Kidney capillary endothelial cell (primary cell): ENCODE measurements at regions not wholly inside any gene's neighbourhood (a gene's known extent, or its start where the extent isn't known, plus 50 kb on each side); places are given as distances from the start of the nearest gene placed in this dataset.

Source experiments
- DNase-seq: peaks from one replicate; pipeline ENCODE4 v3.0.0-alpha.2; 2018; ENCODE audit warnings: low spot score

GRCh38 chr12:73352826-73353225 lies 1080.7 kb downstream of the TRHDE start:
- no peak for DNase-seq

DNA sequence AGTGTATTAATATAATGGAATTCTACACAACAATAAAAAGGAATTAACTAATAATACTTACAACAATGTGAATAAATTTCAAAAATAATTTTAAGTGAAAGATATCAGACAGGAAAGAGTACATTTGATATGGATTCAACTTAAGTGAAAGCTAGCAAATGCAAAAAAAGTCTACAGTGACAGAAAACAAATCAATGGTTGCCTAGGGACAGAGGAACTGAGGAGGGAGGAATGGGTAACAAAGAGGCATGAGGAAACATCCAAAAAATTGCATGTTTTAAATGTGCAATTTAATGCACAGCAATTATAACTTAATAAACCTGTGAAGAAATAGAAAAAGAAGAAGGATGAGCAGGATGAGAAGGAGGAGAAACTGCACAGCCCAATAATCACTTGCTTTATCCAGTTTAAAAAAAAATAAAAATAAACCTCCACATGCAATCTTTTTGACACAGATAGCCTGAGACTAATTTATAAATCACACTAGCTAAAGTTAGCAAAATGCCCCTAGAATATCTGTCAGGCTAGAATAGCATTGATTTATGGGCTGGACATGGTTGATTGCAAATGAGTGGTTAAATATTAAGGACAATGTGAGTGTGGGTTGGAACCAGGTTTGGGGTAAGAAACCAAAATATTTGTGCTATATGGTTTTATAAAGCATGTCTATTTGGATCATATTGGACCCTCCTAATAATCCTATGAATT lies 1089.1 kb downstream of the TRHDE start:
- no peak for DNase-seq

DNA sequence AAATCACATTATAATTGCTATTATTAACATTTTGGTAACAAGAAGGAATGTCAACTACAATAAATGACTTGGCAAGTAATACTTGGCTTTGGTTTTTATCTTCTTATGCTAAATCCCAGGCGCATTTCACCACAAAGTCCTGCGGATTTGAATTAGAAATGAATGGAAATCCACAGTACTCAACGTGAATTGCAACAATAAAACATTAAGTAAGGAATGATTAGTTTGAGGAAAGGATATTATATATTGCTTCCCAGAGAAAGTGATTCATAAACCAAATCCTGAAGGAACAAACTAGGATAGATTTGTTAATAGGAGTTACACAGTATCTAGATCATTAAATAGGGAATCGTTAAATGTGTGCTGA lies 1089.7 kb downstream of the TRHDE start:
- DNase-seq, result no peak

GRCh38 chr12:73362666-73363065 lies 1090.5 kb downstream of the TRHDE start:
- no peak for DNase-seq

DNA sequence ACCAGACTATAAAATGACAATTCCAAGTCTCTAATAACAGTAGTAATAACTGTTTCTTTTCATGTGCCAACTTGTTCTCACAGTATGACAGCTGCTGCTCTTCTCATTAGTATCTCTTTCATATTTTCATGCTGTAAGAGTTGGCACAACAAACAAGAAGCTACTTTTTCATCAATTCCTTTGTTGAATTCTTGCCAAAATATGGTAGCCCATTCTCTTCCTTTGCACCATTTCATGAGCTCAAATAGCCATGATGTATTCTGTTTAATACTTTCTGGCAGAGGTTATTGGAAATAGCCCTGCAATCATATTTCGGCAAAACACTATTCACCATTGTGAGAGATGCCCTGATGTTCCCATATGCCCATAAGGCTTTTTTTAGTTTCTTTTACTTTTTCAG lies 1100.7 kb downstream of the TRHDE start:
- no peak for DNase-seq

DNA sequence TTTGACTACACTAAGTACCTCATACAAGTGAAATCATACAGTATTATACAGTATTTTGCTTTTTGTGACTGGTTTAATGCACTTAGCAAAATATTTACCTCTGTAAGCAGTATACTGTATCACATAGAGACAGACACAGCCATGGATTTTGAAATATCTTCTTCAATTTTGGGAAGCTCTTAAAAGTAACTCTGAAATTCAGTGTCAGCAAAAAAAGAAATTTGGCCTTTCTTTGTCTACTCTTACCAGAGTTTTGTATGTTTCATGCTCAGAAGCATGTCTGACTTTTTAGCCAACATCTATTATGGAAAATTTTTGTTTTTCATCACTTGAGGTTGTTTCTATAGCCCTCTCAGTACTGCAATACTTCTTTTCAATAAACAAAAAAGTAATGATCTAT lies 1102.2 kb downstream of the TRHDE start:
- no peak for DNase-seq

GRCh38 chr12:73383584-73384222 lies 1111.5 kb downstream of the TRHDE start:
- no peak for DNase-seq

DNA sequence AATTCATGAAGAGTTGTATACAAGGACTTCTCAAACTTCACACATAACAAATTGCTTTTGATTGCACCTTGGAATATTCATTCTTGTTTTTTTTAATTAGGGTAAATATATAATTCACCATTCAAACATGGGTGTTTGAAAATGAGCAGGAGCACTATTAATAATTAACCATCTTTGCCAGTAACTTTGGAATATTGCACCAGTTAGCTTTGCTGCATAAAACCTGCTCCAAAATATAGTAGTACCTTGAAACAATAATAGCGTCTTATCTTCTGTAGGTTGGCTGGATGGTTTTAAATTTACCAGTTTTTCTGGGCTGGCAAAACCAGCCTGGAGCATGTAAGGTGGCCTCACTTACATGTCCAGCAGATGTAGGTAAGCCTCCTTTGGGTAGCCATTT lies 1112.4 kb downstream of the TRHDE start:
- DNase-seq, result no peak

GRCh38 chr12:73390261-73390660 lies 1118.1 kb downstream of the TRHDE start:
- DNase-seq, result no peak

- DNase-seq, result no peak
These were observed 1124.6 kb upstream of the ATXN7L3B start for GRCh38 chr12:73413051-73413450.

DNA sequence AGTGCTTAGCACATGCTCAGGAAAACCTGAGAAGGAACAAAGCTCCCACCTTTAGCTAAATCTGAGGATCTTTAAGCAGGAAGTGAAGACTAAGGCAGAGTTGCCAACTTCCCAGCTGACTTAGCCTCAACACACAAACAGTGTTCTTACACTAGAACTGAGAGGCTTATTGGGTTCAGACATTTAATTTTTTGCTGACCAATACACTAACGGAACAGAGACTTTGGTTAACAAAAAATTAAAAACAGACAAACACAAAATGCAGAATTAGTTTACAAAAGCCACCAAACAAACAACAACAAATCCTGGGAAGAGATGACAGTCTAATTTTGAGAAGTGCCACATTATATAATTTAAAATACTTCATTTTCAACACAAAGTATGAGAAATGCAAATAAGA lies 1123.7 kb upstream of the ATXN7L3B start:
- DNase-seq, result no peak

DNA sequence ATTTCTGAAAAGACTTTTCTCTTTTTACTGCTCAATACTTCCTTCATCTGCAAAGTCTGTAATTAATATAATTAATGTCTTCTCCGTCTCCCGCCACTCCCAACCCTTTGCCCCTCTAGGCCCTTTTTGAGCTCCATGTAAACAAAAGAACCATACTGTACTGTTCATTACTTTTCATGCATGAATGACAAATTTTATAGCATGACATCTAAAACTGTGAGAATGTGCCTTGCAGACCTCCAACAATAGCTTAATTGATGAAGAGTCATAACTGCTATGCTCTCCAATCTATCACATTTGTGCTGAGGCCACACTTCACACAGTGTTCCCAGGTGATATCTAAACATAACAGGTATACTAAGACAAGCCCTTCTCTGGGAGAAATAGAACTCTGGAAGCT lies 1122.7 kb upstream of the ATXN7L3B start:
- no peak for DNase-seq

DNA sequence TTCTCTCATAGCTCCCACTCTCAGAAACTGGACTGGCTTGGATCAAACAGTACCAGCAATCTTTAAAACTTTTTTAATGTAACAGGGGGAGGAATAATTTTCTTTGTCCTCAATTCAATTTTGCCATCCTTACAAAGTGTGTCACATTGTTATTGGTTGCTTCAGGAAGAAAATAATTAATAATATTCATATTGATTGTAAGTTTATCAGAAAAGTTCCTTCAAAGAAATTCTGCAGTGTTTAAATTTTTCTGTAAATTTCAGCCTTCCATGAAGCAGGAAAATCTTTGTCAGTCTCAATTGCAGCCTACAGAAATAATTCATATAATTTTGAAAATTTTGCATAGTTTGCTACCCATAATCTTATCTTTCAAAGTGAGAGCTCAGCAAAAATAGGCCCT lies 1119.1 kb upstream of the ATXN7L3B start:
- no peak for DNase-seq

GRCh38 chr12:73421832-73422231 lies 1115.8 kb upstream of the ATXN7L3B start:
- peak; percentile 12 for DNase-seq

- DNase-seq, result no peak
These were observed 1113.2 kb upstream of the ATXN7L3B start for GRCh38 chr12:73424484-73424883.

GRCh38 chr12:73445658-73446324 lies 1091.8 kb upstream of the ATXN7L3B start:
- no peak for DNase-seq

GRCh38 chr12:73452672-73453469 lies 1084.8 kb upstream of the ATXN7L3B start:
- no peak for DNase-seq

- DNase-seq, result no peak
These were observed 1077.4 kb upstream of the ATXN7L3B start for GRCh38 chr12:73460212-73460611.

- DNase-seq, result no peak
These were observed 1072.5 kb upstream of the ATXN7L3B start for GRCh38 chr12:73465106-73465505.

DNA sequence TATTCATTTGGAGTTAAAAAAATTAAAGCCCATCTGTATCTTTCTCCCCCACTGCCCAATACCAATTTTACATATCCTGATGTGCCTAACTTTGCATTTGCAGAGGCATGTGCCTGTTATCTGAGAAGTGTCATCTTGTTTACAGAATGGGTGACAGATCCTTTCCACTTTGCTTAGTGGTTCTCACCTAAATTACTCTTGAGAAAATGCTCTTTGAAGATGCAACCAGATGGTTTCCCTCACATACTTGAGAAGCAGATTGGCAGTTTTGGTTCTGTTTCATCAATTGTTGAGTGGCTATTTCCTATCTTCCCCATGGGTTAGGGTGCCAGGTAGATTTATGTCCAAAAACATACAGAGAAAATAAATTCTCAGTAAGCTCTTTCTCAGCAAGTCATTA lies 1051.4 kb upstream of the ATXN7L3B start:
- no peak for DNase-seq

GRCh38 chr12:73506611-73507010 lies 1031.0 kb upstream of the ATXN7L3B start:
- no peak for DNase-seq

GRCh38 chr12:73514672-73515071 lies 1023.0 kb upstream of the ATXN7L3B start:
- DNase-seq, result no peak

DNA sequence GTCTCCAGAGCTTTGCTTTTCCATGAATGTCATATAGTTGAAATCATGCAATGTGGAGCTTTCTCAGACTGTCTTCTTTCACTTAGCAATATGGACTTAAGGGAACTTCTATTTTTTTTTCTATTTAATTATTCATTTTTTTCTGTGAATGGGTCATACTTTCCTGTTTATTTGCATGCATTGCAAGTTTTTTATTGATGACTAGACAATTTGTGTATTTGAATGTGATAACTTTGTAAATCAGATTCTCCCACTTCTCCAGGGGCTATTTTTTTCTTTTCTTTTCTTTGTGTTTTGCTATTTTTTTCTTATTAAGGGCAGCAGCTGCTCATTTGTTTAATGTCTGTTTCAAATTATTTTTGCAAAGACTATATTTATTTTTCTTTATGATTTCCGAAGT lies 1019.8 kb upstream of the ATXN7L3B start:
- no peak for DNase-seq
